ENCODE measurements at regions not wholly inside any gene's neighbourhood (a gene's known extent, or its start where the extent isn't known, plus 50 kb on each side); places are given as distances from the start of the nearest gene placed in this dataset.

GRCh38 chr5:91875196-91875779 is 492.2 kb upstream of the ARRDC3 start:
- DNase-seq (ENCODE audit: low read depth): no peak
- no peak for TF ChIP-seq CTCF (IDR thresholded peaks at IDR 0.05; ENCODE audit: low read depth, low read length, missing control alignments)
- H3K4me3 ChIP-seq (ENCODE audit: low read depth, low read length): no peak overlapping the region
- in situ Hi-C loops (cut with HindIII; ENCODE audit: low sequenced_read_pairs): no loop called here

- no peak for TF ChIP-seq CTCF (IDR thresholded peaks at IDR 0.05; ENCODE audit: low read depth, low read length, missing control alignments)
- in situ Hi-C loops (cut with HindIII; ENCODE audit: low sequenced_read_pairs): no loop called here
Measured at GRCh38 chr5:91867799-91868198, 484.7 kb upstream of the ARRDC3 start.

GRCh38 chr5:91865915-91866314 is 482.8 kb upstream of the ARRDC3 start:
- no peak overlapping the region for H3K4me3 ChIP-seq (ENCODE audit: low read depth, low read length)
- in situ Hi-C loops (cut with HindIII; ENCODE audit: low sequenced_read_pairs): no loop called here
- TF ChIP-seq CTCF (IDR thresholded peaks at IDR 0.05; ENCODE audit: low read depth, low read length, missing control alignments): no peak
- DNase-seq (ENCODE audit: low read depth): no peak

More at GRCh38 chr5:91867799-91868198, 484.7 kb upstream of the ARRDC3 start:
- DNase-seq (ENCODE audit: low read depth): no peak
- H3K4me3 ChIP-seq (ENCODE audit: low read depth, low read length): no peak overlapping the region

- in situ Hi-C loops (cut with HindIII; ENCODE audit: low sequenced_read_pairs): no loop called here
- no peak for DNase-seq (ENCODE audit: low read depth)
- peak; percentile 2 for TF ChIP-seq CTCF (IDR thresholded peaks at IDR 0.05; ENCODE audit: low read depth, low read length, missing control alignments)
- H3K4me3 ChIP-seq (ENCODE audit: low read depth, low read length): no peak overlapping the region
Measured at GRCh38 chr5:91864962-91865361, 481.8 kb upstream of the ARRDC3 start.

GRCh38 chr5:91851670-91852069 is 468.6 kb upstream of the ARRDC3 start:
- no peak for TF ChIP-seq CTCF (IDR thresholded peaks at IDR 0.05; ENCODE audit: low read depth, low read length, missing control alignments)
- H3K4me3 ChIP-seq (ENCODE audit: low read depth, low read length): no peak overlapping the region
- no peak for DNase-seq (ENCODE audit: low read depth)
- in situ Hi-C loops (cut with HindIII; ENCODE audit: low sequenced_read_pairs): no loop called here

GRCh38 chr5:91850031-91850430 is 466.9 kb upstream of the ARRDC3 start:
- H3K4me3 ChIP-seq (ENCODE audit: low read depth, low read length): no peak overlapping the region
- no peak for TF ChIP-seq CTCF (IDR thresholded peaks at IDR 0.05; ENCODE audit: low read depth, low read length, missing control alignments)
- DNase-seq (ENCODE audit: low read depth): no peak
- in situ Hi-C loops (cut with HindIII; ENCODE audit: low sequenced_read_pairs): no loop called here

Measured in astrocyte of the cerebellum (primary cell).